K562 (cell line): ENCODE measurements at regions not wholly inside any gene's neighbourhood (a gene's known extent, or its start where the extent isn't known, plus 50 kb on each side); places are given as distances from the start of the nearest gene placed in this dataset.

ENCODE experiments used
- CBX5 ChIP-seq: IDR thresholded peaks from 2 replicates; pipeline ENCODE4 v1.6.1; 2014; ENCODE audit warnings: low read depth, borderline replicate concordance
- FOXJ3 ChIP-seq: sonication (generic); formaldehyde crosslinking; IDR thresholded peaks from 2 replicates; pipeline ENCODE4 v1.4.0; 2020; ENCODE audit warnings: mild to moderate bottlenecking, missing genetic modification reagents
- JUNB ChIP-seq: fragments of 450-650 bp; formaldehyde crosslinking; conservative IDR thresholded peaks from 2 replicates; pipeline ENCODE4 v1.4.0; 2020; ENCODE audit warnings: mild to moderate bottlenecking
- SNRNP70 ChIP-seq: fragments of 200-400 bp; formaldehyde crosslinking; optimal IDR thresholded peaks from 2 replicates; pipeline ENCODE3; 2017; ENCODE audit warnings: low read depth, low read length
- SRF ChIP-seq, 2 experiments: fragments of 250-450, 450-650 bp in 1 of 2; sonication (Bioruptor Pico) in 1 of 2; sonication (generic) in 1 of 2; formaldehyde crosslinking; IDR thresholded peaks; 2 replicates each; pipeline versions ENCODE4 v1.5.0 to v1.5.1; 2020 to 2022; ENCODE audit warnings: mild to moderate bottlenecking in 1 of 2, missing genetic modification reagents in 1 of 2
- THRAP3 ChIP-seq: fragments of 450-650 bp; IDR thresholded peaks from 2 replicates; pipeline ENCODE4 v1.6.1; 2016; ENCODE audit warnings: mild to moderate bottlenecking, inconsistent platforms, borderline replicate concordance
- ZNF224 ChIP-seq: sonication (generic); formaldehyde crosslinking; IDR thresholded peaks from 2 replicates; pipeline ENCODE4 v1.8.0; 2022; ENCODE audit warnings: mild to moderate bottlenecking, missing genetic modification reagents
- ZNF239 ChIP-seq: fragments of 250-450 bp; sonication (Bioruptor Pico); IDR thresholded peaks from 2 replicates; pipeline ENCODE4 v1.4.0; 2020; ENCODE audit warnings: mild to moderate bottlenecking
- ZNF76 ChIP-seq: fragments of 250-450 bp; sonication (Bioruptor Pico); IDR thresholded peaks from 2 replicates; pipeline ENCODE4 v1.4.0; 2020; ENCODE audit warnings: mild to moderate bottlenecking, moderate library complexity, borderline replicate concordance
- TF ChIP-seq, protein P1 (sequence below), 3 experiments: IDR thresholded peaks in 2 of 3; conservative IDR thresholded peaks in 1 of 3; 2 replicates each; pipeline ENCODE4 v1.5.1; 2011 to 2012; ENCODE audit warnings: low read length in 3 of 3, mild to moderate bottlenecking in 3 of 3, control low read depth in 2 of 3, improper control_type of control experiment in 1 of 3, inconsistent platforms in 1 of 3, low read depth in 1 of 3, mixed read lengths in 1 of 3, moderate library complexity in 1 of 3; ENCODE audit not compliant: insufficient read depth in 2 of 3
- TF ChIP-seq, protein P2 (sequence below), 3 experiments: fragments of 200-800 bp in 1 of 3; fragments of 250-450 bp in 1 of 3; fragments of 450-650 bp in 1 of 3; sonication (Bioruptor Pico) in 1 of 3; sonication (Bioruptor generic) in 1 of 3; formaldehyde crosslinking in 1 of 3; IDR thresholded peaks; 2 replicates each; pipeline versions ENCODE4 v1.6.1 to v1.8.0; 2016 to 2022; ENCODE audit warnings: mild to moderate bottlenecking in 2 of 3, missing genetic modification characterization in 2 of 3, missing compliant biosample characterization in 1 of 3, moderate library complexity in 1 of 3
- TF ChIP-seq, protein P3 (sequence below): IDR thresholded peaks from 2 replicates; pipeline ENCODE4 v1.6.1; 2016; ENCODE audit warnings: missing genetic modification characterization, missing compliant biosample characterization
- TF ChIP-seq, protein P4 (sequence below): fragments of 450-650 bp; IDR thresholded peaks from 2 replicates; pipeline ENCODE4 v1.6.1; 2017; ENCODE audit warnings: mild to moderate bottlenecking, moderate library complexity

DNA sequence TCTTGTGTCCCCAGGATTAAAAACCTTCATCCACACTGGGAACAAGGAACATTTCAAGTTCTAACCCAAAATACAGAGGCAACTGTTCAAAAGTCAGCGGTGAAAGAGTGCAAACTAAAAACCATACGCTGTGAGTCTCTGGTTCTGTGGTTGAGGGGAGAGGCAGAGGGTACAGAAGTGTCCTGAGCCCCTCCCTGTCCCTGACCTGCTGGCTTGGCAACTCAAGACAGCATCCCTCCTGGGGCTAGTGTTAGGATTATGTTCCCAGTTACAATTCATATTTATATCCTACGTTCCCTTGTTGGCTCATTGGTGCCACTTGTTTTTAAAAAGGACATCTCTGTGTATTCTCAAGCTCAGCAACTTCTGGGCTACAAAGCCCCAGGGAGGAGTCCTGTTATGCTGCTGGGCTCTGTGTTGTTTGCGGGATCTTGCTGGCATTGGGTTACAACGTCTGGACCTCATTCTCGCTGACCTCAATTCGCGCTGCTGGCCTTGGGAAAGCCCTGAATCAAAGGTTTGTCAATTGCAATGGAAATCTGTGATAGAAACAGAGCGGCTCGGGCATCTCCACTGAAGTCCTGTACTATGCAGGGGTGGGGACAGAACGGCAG lies 420.8 kb downstream of the FUT8 start:
- no peak for TF ChIP-seq FOXJ3 (CRISPR knock-in tag)
- no peak for TF ChIP-seq SNRNP70
- TF ChIP-seq ZNF239 (CRISPR knock-in tag) = no peak
- no peak for TF ChIP-seq ZNF76
- TF ChIP-seq, protein P1, sequence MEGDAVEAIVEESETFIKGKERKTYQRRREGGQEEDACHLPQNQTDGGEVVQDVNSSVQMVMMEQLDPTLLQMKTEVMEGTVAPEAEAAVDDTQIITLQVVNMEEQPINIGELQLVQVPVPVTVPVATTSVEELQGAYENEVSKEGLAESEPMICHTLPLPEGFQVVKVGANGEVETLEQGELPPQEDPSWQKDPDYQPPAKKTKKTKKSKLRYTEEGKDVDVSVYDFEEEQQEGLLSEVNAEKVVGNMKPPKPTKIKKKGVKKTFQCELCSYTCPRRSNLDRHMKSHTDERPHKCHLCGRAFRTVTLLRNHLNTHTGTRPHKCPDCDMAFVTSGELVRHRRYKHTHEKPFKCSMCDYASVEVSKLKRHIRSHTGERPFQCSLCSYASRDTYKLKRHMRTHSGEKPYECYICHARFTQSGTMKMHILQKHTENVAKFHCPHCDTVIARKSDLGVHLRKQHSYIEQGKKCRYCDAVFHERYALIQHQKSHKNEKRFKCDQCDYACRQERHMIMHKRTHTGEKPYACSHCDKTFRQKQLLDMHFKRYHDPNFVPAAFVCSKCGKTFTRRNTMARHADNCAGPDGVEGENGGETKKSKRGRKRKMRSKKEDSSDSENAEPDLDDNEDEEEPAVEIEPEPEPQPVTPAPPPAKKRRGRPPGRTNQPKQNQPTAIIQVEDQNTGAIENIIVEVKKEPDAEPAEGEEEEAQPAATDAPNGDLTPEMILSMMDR (IDR thresholded peaks at IDR 0.05 in 2 of 3, conservative IDR thresholded peaks at IDR 0.05 in 1 of 3; ENCODE audit: insufficient read depth in 2 of 3, low read depth in 1 of 3, low read length in 3 of 3) = no peak
- TF ChIP-seq SRF (CRISPR knock-in tag; IDR thresholded peaks at IDR 0.05) = no peak
- TF ChIP-seq, protein P2, sequence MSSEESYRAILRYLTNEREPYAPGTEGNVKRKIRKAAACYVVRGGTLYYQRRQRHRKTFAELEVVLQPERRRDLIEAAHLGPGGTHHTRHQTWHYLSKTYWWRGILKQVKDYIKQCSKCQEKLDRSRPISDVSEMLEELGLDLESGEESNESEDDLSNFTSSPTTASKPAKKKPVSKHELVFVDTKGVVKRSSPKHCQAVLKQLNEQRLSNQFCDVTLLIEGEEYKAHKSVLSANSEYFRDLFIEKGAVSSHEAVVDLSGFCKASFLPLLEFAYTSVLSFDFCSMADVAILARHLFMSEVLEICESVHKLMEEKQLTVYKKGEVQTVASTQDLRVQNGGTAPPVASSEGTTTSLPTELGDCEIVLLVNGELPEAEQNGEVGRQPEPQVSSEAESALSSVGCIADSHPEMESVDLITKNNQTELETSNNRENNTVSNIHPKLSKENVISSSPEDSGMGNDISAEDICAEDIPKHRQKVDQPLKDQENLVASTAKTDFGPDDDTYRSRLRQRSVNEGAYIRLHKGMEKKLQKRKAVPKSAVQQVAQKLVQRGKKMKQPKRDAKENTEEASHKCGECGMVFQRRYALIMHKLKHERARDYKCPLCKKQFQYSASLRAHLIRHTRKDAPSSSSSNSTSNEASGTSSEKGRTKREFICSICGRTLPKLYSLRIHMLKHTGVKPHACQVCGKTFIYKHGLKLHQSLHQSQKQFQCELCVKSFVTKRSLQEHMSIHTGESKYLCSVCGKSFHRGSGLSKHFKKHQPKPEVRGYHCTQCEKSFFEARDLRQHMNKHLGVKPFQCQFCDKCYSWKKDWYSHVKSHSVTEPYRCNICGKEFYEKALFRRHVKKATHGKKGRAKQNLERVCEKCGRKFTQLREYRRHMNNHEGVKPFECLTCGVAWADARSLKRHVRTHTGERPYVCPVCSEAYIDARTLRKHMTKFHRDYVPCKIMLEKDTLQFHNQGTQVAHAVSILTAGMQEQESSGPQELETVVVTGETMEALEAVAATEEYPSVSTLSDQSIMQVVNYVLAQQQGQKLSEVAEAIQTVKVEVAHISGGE (CRISPR knock-in tag; IDR thresholded peaks at IDR 0.05) = no peak
- TF ChIP-seq, protein P3, sequence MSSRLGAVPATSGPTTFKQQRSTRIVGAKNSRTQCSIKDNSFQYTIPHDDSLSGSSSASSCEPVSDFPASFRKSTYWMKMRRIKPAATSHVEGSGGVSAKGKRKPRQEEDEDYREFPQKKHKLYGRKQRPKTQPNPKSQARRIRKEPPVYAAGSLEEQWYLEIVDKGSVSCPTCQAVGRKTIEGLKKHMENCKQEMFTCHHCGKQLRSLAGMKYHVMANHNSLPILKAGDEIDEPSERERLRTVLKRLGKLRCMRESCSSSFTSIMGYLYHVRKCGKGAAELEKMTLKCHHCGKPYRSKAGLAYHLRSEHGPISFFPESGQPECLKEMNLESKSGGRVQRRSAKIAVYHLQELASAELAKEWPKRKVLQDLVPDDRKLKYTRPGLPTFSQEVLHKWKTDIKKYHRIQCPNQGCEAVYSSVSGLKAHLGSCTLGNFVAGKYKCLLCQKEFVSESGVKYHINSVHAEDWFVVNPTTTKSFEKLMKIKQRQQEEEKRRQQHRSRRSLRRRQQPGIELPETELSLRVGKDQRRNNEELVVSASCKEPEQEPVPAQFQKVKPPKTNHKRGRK (tag) = no peak
- TF ChIP-seq JUNB (CRISPR knock-in tag) = no peak
- no peak for TF ChIP-seq CBX5
- TF ChIP-seq THRAP3 = no peak
- TF ChIP-seq, protein P4, sequence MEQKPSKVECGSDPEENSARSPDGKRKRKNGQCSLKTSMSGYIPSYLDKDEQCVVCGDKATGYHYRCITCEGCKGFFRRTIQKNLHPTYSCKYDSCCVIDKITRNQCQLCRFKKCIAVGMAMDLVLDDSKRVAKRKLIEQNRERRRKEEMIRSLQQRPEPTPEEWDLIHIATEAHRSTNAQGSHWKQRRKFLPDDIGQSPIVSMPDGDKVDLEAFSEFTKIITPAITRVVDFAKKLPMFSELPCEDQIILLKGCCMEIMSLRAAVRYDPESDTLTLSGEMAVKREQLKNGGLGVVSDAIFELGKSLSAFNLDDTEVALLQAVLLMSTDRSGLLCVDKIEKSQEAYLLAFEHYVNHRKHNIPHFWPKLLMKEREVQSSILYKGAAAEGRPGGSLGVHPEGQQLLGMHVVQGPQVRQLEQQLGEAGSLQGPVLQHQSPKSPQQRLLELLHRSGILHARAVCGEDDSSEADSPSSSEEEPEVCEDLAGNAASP = no peak
- no peak for TF ChIP-seq ZNF224
